IPS-15b (cell line): ENCODE measurements at regions not wholly inside any gene's neighbourhood (a gene's known extent, or its start where the extent isn't known, plus 50 kb on each side); places are given as distances from the start of the nearest gene placed in this dataset.

Experiments used
- H3K27me3 ChIP-seq: one replicate; pipeline ENCODE4 v1.6.1; 2013; ENCODE audit warnings: low read length; ENCODE audit not compliant: control insufficient read depth, insufficient read depth
- H3K36me3 ChIP-seq: one replicate; pipeline ENCODE4 v1.6.1; 2013; ENCODE audit warnings: low read length; ENCODE audit not compliant: control insufficient read depth, insufficient read depth
- H3K4me1 ChIP-seq: one replicate; pipeline ENCODE4 v1.6.1; 2013; ENCODE audit warnings: mild to moderate bottlenecking, low read length; ENCODE audit not compliant: control insufficient read depth, insufficient read depth
- H3K4me3 ChIP-seq: one replicate; pipeline ENCODE4 v1.5.1; 2013; ENCODE audit warnings: low read depth, low read length
- H3K9ac ChIP-seq: one replicate; pipeline ENCODE4 v1.6.1; 2013; ENCODE audit warnings: low read depth, mild to moderate bottlenecking, low read length
- H3K9me3 ChIP-seq: one replicate; pipeline ENCODE4 v1.6.1; 2013; ENCODE audit warnings: mild to moderate bottlenecking, low read length; ENCODE audit not compliant: control insufficient read depth, insufficient read depth

- no peaks in the 10 kb centered on the region for H3K9me3 ChIP-seq
- no peak overlapping the region for H3K9ac ChIP-seq
- H3K36me3 ChIP-seq: no peaks in the 10 kb centered on the region
- H3K4me3 ChIP-seq: no peak overlapping the region
- no peaks in the 10 kb centered on the region for H3K27me3 ChIP-seq
- H3K4me1 ChIP-seq: no peaks in the 10 kb centered on the region
These were observed 281.6 kb upstream of the TRPC7 start for GRCh38 chr5:136646915-136647314.

GRCh38 chr5:136642976-136643375, 277.6 kb upstream of the TRPC7 start:
- no peaks in the 10 kb centered on the region for H3K9me3 ChIP-seq
- no peaks in the 10 kb centered on the region for H3K4me1 ChIP-seq
- H3K9ac ChIP-seq: no peak overlapping the region
- no peaks in the 10 kb centered on the region for H3K36me3 ChIP-seq
- H3K4me3 ChIP-seq: no peak overlapping the region
- no peaks in the 10 kb centered on the region for H3K27me3 ChIP-seq

GRCh38 chr5:136639616-136640015, 274.3 kb upstream of the TRPC7 start:
- no peaks in the 10 kb centered on the region for H3K27me3 ChIP-seq
- H3K4me3 ChIP-seq: no peak overlapping the region

GRCh38 chr5:136638084-136638483, 272.7 kb upstream of the TRPC7 start:
- Histone ChIP-seq H3K4me1 (no peaks in the 10 kb centered on the region), H3K36me3 (no peaks in the 10 kb centered on the region), H3K9me3 (no peaks in the 10 kb centered on the region), H3K27me3 (no peaks in the 10 kb centered on the region), H3K9ac (no peak overlapping the region), H3K4me3 (no peak overlapping the region)

More at GRCh38 chr5:136639616-136640015, 274.3 kb upstream of the TRPC7 start:
- Histone ChIP-seq H3K36me3 (no peaks in the 10 kb centered on the region), H3K9ac (no peak overlapping the region), H3K4me1 (no peaks in the 10 kb centered on the region), H3K9me3 (no peaks in the 10 kb centered on the region)

- Histone ChIP-seq H3K36me3 (no peaks in the 10 kb centered on the region), H3K9ac (no peak overlapping the region), H3K27me3 (no peaks in the 10 kb centered on the region), H3K9me3 (no peaks in the 10 kb centered on the region), H3K4me1 (no peaks in the 10 kb centered on the region), H3K4me3 (no peak overlapping the region)
These were observed 270.7 kb upstream of the TRPC7 start for GRCh38 chr5:136636001-136636400.

GRCh38 chr5:136631186-136631585, 265.8 kb upstream of the TRPC7 start:
- Histone ChIP-seq H3K9ac (no peak overlapping the region), H3K27me3 (no peaks in the 10 kb centered on the region), H3K9me3 (no peaks in the 10 kb centered on the region), H3K4me3 (no peak overlapping the region), H3K4me1 (no peaks in the 10 kb centered on the region), H3K36me3 (no peaks in the 10 kb centered on the region)

- Histone ChIP-seq H3K4me1 (no peaks in the 10 kb centered on the region), H3K36me3 (no peaks in the 10 kb centered on the region), H3K9me3 (no peaks in the 10 kb centered on the region), H3K9ac (no peak overlapping the region), H3K27me3 (no peaks in the 10 kb centered on the region), H3K4me3 (no peak overlapping the region)
These were observed 263.9 kb upstream of the TRPC7 start for GRCh38 chr5:136629125-136629792.

- Histone ChIP-seq H3K4me3 (no peak overlapping the region), H3K9ac (no peak overlapping the region), H3K9me3 (no peaks in the 10 kb centered on the region), H3K36me3 (no peaks in the 10 kb centered on the region), H3K27me3 (no peaks in the 10 kb centered on the region), H3K4me1 (no peaks in the 10 kb centered on the region)
These were observed 261.2 kb upstream of the TRPC7 start for GRCh38 chr5:136626531-136626930.

- H3K36me3 ChIP-seq: no peaks in the 10 kb centered on the region
- no peak overlapping the region for H3K4me3 ChIP-seq
- no peaks in the 10 kb centered on the region for H3K4me1 ChIP-seq
- no peaks in the 10 kb centered on the region for H3K9me3 ChIP-seq
- H3K27me3 ChIP-seq: no peaks in the 10 kb centered on the region
- no peak overlapping the region for H3K9ac ChIP-seq
These were observed 257.4 kb upstream of the TRPC7 start for GRCh38 chr5:136622747-136623146.

GRCh38 chr5:136621743-136622142, 256.4 kb upstream of the TRPC7 start:
- Histone ChIP-seq H3K4me3 (no peak overlapping the region), H3K27me3 (no peaks in the 10 kb centered on the region), H3K9me3 (no peaks in the 10 kb centered on the region), H3K9ac (no peak overlapping the region), H3K4me1 (no peaks in the 10 kb centered on the region), H3K36me3 (no peaks in the 10 kb centered on the region)

GRCh38 chr5:136620621-136621020, 255.3 kb upstream of the TRPC7 start:
- no peaks in the 10 kb centered on the region for H3K4me1 ChIP-seq
- H3K9me3 ChIP-seq: no peaks in the 10 kb centered on the region
- no peak overlapping the region for H3K4me3 ChIP-seq
- H3K36me3 ChIP-seq: no peaks in the 10 kb centered on the region
- H3K9ac ChIP-seq: no peak overlapping the region
- H3K27me3 ChIP-seq: no peaks in the 10 kb centered on the region

GRCh38 chr5:136620016-136620419, 254.7 kb upstream of the TRPC7 start:
- Histone ChIP-seq H3K4me1 (no peaks in the 10 kb centered on the region), H3K9ac (no peak overlapping the region), H3K9me3 (no peaks in the 10 kb centered on the region), H3K27me3 (no peaks in the 10 kb centered on the region), H3K36me3 (no peaks in the 10 kb centered on the region), H3K4me3 (no peak overlapping the region)
